ENCODE measurements at regions not wholly inside any gene's neighbourhood (a gene's known extent, or its start where the extent isn't known, plus 50 kb on each side); places are given as distances from the start of the nearest gene placed in this dataset.

GRCh38 chr15:59906046-59906445 is 98.1 kb upstream of the FOXB1 start:
- peaks cover 43% of the 10 kb centered on the region for H3K27me3 ChIP-seq (ENCODE audit: low read length)
- DNase-seq: no peak
- POLR2A ChIA-PET (ENCODE audit: unreplicated experiment): no interaction called here
- no peak overlapping the region for H3K27ac ChIP-seq (ENCODE audit: low read length)
- CTCF ChIA-PET: no interaction called here
- intact Hi-C loops (cut with micrococcal nuclease): no loop called here
- H3K9ac ChIP-seq (ENCODE audit: low read length): no peak overlapping the region
- no peaks in the 10 kb centered on the region for H3F3A ChIP-seq (ENCODE audit: low read length, unreplicated experiment)
- H4K20me1 ChIP-seq (ENCODE audit: low read length): no peaks in the 10 kb centered on the region
- H3K79me2 ChIP-seq (ENCODE audit: low read length): no peaks in the 10 kb centered on the region
- no peak overlapping the region for H2AFZ ChIP-seq (ENCODE audit: low read length)
- H3K9me3 ChIP-seq (ENCODE audit: low read length): no peaks in the 10 kb centered on the region
- no peak overlapping the region for H3K4me2 ChIP-seq (ENCODE audit: low read length)
- no peak overlapping the region for H3K4me3 ChIP-seq (ENCODE audit: low read length)
- no TSS peak for BruUV-seq (replicated peaks)
- H3K36me3 ChIP-seq (ENCODE audit: low read depth, low read length): no peaks in the 10 kb centered on the region
- no peaks in the 10 kb centered on the region for H3K9me2 ChIP-seq (replicated peaks; ENCODE audit: low read length)
- no peaks in the 10 kb centered on the region for H3K4me1 ChIP-seq (ENCODE audit: insufficient read depth, low read length)
- TF ChIP-seq EZH2phosphoT487 (IDR thresholded peaks at IDR 0.05; ENCODE audit: borderline replicate concordance, low read length) (no peak), EZH2 (IDR thresholded peaks at IDR 0.05; ENCODE audit: low read length, unreplicated experiment) (no peak)
- TF ChIP-seq, protein P1, sequence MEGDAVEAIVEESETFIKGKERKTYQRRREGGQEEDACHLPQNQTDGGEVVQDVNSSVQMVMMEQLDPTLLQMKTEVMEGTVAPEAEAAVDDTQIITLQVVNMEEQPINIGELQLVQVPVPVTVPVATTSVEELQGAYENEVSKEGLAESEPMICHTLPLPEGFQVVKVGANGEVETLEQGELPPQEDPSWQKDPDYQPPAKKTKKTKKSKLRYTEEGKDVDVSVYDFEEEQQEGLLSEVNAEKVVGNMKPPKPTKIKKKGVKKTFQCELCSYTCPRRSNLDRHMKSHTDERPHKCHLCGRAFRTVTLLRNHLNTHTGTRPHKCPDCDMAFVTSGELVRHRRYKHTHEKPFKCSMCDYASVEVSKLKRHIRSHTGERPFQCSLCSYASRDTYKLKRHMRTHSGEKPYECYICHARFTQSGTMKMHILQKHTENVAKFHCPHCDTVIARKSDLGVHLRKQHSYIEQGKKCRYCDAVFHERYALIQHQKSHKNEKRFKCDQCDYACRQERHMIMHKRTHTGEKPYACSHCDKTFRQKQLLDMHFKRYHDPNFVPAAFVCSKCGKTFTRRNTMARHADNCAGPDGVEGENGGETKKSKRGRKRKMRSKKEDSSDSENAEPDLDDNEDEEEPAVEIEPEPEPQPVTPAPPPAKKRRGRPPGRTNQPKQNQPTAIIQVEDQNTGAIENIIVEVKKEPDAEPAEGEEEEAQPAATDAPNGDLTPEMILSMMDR (conservative IDR thresholded peaks at IDR 0.05; ENCODE audit: low read depth, low read length): no peak
- ATAC-seq: no peak

DNA sequence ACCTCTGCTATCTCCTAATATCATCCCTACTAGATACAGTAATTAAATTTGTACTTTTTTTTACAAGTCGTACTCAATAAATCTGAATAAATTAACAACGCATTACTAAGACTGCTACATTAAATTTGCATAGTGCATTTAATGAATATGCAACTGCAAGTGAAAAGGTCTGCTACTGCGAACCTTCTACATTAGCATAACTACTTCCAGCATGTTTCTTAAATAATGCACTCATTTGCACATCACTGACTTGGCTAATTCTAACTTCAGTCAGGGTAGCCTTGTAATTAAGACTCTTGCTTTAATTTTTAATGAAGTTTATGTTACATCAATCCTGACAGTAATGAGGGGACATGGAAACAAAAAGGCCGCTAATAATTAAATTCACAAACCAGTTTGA is 98.9 kb upstream of the FOXB1 start:
- H2AFZ ChIP-seq (ENCODE audit: low read length): no peak overlapping the region
- H3F3A ChIP-seq (ENCODE audit: low read length, unreplicated experiment): no peaks in the 10 kb centered on the region
- H3K36me3 ChIP-seq (ENCODE audit: low read depth, low read length): no peaks in the 10 kb centered on the region
- BruUV-seq (replicated peaks): no TSS peak
- no peak for ATAC-seq
- H3K27me3 ChIP-seq (ENCODE audit: low read length): peaks cover 38% of the 10 kb centered on the region
- no peaks in the 10 kb centered on the region for H4K20me1 ChIP-seq (ENCODE audit: low read length)
- ChIA-PET POLR2A (ENCODE audit: unreplicated experiment) (no interaction called here), CTCF (no interaction called here)
- no peaks in the 10 kb centered on the region for H3K4me1 ChIP-seq (ENCODE audit: insufficient read depth, low read length)
- TF ChIP-seq EZH2 (IDR thresholded peaks at IDR 0.05; ENCODE audit: low read length, unreplicated experiment) (no peak), EZH2phosphoT487 (IDR thresholded peaks at IDR 0.05; ENCODE audit: borderline replicate concordance, low read length) (no peak)
- TF ChIP-seq, protein P1 (conservative IDR thresholded peaks at IDR 0.05; ENCODE audit: low read depth, low read length): no peak
- DNase-seq: no peak
- H3K79me2 ChIP-seq (ENCODE audit: low read length): no peaks in the 10 kb centered on the region
- H3K27ac ChIP-seq (ENCODE audit: low read length): no peak overlapping the region
- H3K4me3 ChIP-seq (ENCODE audit: low read length): no peak overlapping the region
- H3K9me3 ChIP-seq (ENCODE audit: low read length): no peaks in the 10 kb centered on the region
- no peak overlapping the region for H3K9ac ChIP-seq (ENCODE audit: low read length)
- no peaks in the 10 kb centered on the region for H3K9me2 ChIP-seq (replicated peaks; ENCODE audit: low read length)
- H3K4me2 ChIP-seq (ENCODE audit: low read length): no peak overlapping the region
- intact Hi-C loops (cut with micrococcal nuclease): no loop called here

DNA sequence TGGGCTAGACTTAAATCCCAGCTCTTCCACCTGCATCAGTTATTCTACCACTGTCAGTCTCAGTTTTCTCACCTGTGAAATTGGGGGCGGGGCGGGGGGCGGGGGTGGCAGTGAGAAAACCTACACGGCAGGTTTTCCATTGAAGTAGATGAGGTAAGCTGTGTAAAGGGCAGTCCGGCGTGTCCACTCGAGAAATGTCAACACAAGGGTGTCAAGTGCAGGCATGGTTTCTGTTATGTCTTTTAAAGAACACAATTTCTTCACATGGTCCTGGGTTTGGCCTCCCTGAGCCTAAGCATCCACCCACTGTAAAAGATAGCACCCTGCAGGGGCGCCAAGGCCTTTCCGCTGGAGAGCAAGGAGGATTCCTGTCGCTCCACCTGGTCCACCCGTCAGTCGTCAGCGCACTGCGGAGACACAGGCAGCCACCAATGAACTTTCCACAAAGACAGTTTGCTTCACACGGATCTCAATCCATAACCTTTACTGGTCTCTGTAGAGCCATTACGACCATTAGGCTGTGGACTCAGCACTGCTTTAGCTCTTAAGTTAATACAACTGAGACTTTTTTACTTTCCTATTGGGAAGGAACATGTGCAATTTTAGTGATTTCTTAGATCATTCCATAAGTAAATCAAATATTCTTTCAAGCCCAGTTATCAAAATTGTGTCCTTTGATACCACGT is 99.5 kb upstream of the FOXB1 start:
- ChIA-PET POLR2A (ENCODE audit: unreplicated experiment) (no interaction called here), CTCF (no interaction called here)
- Histone ChIP-seq H3K4me3 (ENCODE audit: low read length) (no peak overlapping the region), H3K27ac (ENCODE audit: low read length) (no peak overlapping the region), H4K20me1 (ENCODE audit: low read length) (no peaks in the 10 kb centered on the region), H3K79me2 (ENCODE audit: low read length) (no peaks in the 10 kb centered on the region), H3F3A (ENCODE audit: low read length, unreplicated experiment) (no peaks in the 10 kb centered on the region), H3K9me3 (ENCODE audit: low read length) (no peaks in the 10 kb centered on the region), H3K4me2 (ENCODE audit: low read length) (no peak overlapping the region), H2AFZ (ENCODE audit: low read length) (no peak overlapping the region), H3K36me3 (ENCODE audit: low read depth, low read length) (no peaks in the 10 kb centered on the region), H3K9ac (ENCODE audit: low read length) (no peak overlapping the region), H3K9me2 (replicated peaks; ENCODE audit: low read length) (no peaks in the 10 kb centered on the region), H3K4me1 (ENCODE audit: insufficient read depth, low read length) (no peaks in the 10 kb centered on the region), H3K27me3 (ENCODE audit: low read length) (peaks cover 34% of the 10 kb centered on the region)
- intact Hi-C loops (cut with micrococcal nuclease): no loop called here
- TF ChIP-seq, protein P1 (conservative IDR thresholded peaks at IDR 0.05; ENCODE audit: low read depth, low read length): no peak
- DNase-seq (no peak), ATAC-seq (no peak)
- no TSS peak for BruUV-seq (replicated peaks)

All from PC-3 (cell line).